ENCODE measurements at regions not wholly inside any gene's neighbourhood (a gene's known extent, or its start where the extent isn't known, plus 50 kb on each side); places are given as distances from the start of the nearest gene placed in this dataset.

DNA sequence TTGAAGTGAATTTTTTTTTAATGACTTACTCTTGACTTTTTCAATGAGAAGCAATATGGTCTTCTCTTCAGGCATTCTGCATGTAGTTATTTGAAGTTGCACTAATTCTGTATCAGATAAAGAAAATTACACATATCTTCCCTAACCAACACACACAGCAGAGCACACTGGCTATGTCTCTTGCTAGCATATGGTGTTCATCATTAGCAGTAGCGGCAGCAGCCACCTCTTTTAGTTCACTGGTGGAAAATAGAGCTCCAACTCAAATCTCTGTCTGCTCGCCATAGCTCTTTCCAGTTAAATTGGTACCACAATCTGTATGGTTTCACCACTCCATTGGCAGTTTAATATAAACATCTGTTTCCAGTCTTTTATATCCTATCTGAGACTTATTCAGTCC is 278.1 kb upstream of the ZEB2 start:
- no peak overlapping the region for H3K4me3 ChIP-seq (ENCODE audit: low read depth, low read length, poor library complexity, severe bottlenecking)
- no peak for DNase-seq (ENCODE audit: low spot score)
- H3K9me3 ChIP-seq (ENCODE audit: low read depth, low read length, poor library complexity, severe bottlenecking), result no peaks in the 10 kb centered on the region
- POLR2A ChIA-PET (ENCODE audit: low non-redundant PET), result interaction anchor here (0.7 kb wide), 1 partner anchor 275 kb away, joined by 3 read pairs; no protein-coding TSS in a partner anchor
- BruUV-seq (replicated peaks), result no TSS peak
- CTCF ChIA-PET, result no interaction called here
- H3K36me3 ChIP-seq (ENCODE audit: insufficient read depth, low read length, poor library complexity, severe bottlenecking), result no peaks in the 10 kb centered on the region
- intact Hi-C loops (cut with micrococcal nuclease; ENCODE audit: unreplicated experiment), result no loop called here
- H3K27me3 ChIP-seq (replicated peaks; ENCODE audit: insufficient read depth, low read depth, low read length, poor library complexity), result no peaks in the 10 kb centered on the region
- no peaks in the 10 kb centered on the region for H3K4me1 ChIP-seq (ENCODE audit: insufficient read depth, low read length, poor library complexity, severe bottlenecking)
- no peak for TF ChIP-seq EZH2 (IDR thresholded peaks at IDR 0.05; ENCODE audit: borderline replicate concordance, low read depth, low read length, poor library complexity, severe bottlenecking)
- TF ChIP-seq, protein P1, sequence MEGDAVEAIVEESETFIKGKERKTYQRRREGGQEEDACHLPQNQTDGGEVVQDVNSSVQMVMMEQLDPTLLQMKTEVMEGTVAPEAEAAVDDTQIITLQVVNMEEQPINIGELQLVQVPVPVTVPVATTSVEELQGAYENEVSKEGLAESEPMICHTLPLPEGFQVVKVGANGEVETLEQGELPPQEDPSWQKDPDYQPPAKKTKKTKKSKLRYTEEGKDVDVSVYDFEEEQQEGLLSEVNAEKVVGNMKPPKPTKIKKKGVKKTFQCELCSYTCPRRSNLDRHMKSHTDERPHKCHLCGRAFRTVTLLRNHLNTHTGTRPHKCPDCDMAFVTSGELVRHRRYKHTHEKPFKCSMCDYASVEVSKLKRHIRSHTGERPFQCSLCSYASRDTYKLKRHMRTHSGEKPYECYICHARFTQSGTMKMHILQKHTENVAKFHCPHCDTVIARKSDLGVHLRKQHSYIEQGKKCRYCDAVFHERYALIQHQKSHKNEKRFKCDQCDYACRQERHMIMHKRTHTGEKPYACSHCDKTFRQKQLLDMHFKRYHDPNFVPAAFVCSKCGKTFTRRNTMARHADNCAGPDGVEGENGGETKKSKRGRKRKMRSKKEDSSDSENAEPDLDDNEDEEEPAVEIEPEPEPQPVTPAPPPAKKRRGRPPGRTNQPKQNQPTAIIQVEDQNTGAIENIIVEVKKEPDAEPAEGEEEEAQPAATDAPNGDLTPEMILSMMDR (conservative IDR thresholded peaks at IDR 0.05; ENCODE audit: low read depth, low read length), result no peak
- no peak overlapping the region for H3K27ac ChIP-seq (ENCODE audit: low read depth, low read length, poor library complexity, severe bottlenecking)

- DNase-seq (ENCODE audit: low spot score), result no peak
- H3K27me3 ChIP-seq (replicated peaks; ENCODE audit: insufficient read depth, low read depth, low read length, poor library complexity), result no peaks in the 10 kb centered on the region
- no peak overlapping the region for H3K4me3 ChIP-seq (ENCODE audit: low read depth, low read length, poor library complexity, severe bottlenecking)
- intact Hi-C loops (cut with micrococcal nuclease; ENCODE audit: unreplicated experiment), result no loop called here
- no peaks in the 10 kb centered on the region for H3K4me1 ChIP-seq (ENCODE audit: insufficient read depth, low read length, poor library complexity, severe bottlenecking)
- H3K36me3 ChIP-seq (ENCODE audit: insufficient read depth, low read length, poor library complexity, severe bottlenecking), result no peaks in the 10 kb centered on the region
- ChIA-PET CTCF (no interaction called here), POLR2A (ENCODE audit: low non-redundant PET) (no interaction called here)
- TF ChIP-seq EZH2 (IDR thresholded peaks at IDR 0.05; ENCODE audit: borderline replicate concordance, low read depth, low read length, poor library complexity, severe bottlenecking), result no peak
- TF ChIP-seq, protein P1 (conservative IDR thresholded peaks at IDR 0.05; ENCODE audit: low read depth, low read length), result no peak
- H3K27ac ChIP-seq (ENCODE audit: low read depth, low read length, poor library complexity, severe bottlenecking), result no peak overlapping the region
- no peaks in the 10 kb centered on the region for H3K9me3 ChIP-seq (ENCODE audit: low read depth, low read length, poor library complexity, severe bottlenecking)
- no TSS peak for BruUV-seq (replicated peaks)
These were observed 277.0 kb upstream of the ZEB2 start for GRCh38 chr2:144796936-144797335.

GRCh38 chr2:144796164-144796563 is 276.2 kb upstream of the ZEB2 start:
- TF ChIP-seq EZH2 (IDR thresholded peaks at IDR 0.05; ENCODE audit: borderline replicate concordance, low read depth, low read length, poor library complexity, severe bottlenecking), result no peak
- TF ChIP-seq, protein P1 (conservative IDR thresholded peaks at IDR 0.05; ENCODE audit: low read depth, low read length), result no peak
- no peak for DNase-seq (ENCODE audit: low spot score)
- no peak overlapping the region for H3K4me3 ChIP-seq (ENCODE audit: low read depth, low read length, poor library complexity, severe bottlenecking)
- intact Hi-C loops (cut with micrococcal nuclease; ENCODE audit: unreplicated experiment), result no loop called here
- H3K27ac ChIP-seq (ENCODE audit: low read depth, low read length, poor library complexity, severe bottlenecking), result no peak overlapping the region
- CTCF ChIA-PET, result no interaction called here
- no TSS peak for BruUV-seq (replicated peaks)
- H3K27me3 ChIP-seq (replicated peaks; ENCODE audit: insufficient read depth, low read depth, low read length, poor library complexity), result no peaks in the 10 kb centered on the region
- H3K36me3 ChIP-seq (ENCODE audit: insufficient read depth, low read length, poor library complexity, severe bottlenecking), result no peaks in the 10 kb centered on the region
- H3K4me1 ChIP-seq (ENCODE audit: insufficient read depth, low read length, poor library complexity, severe bottlenecking), result no peaks in the 10 kb centered on the region
- POLR2A ChIA-PET (ENCODE audit: low non-redundant PET), result no interaction called here
- no peaks in the 10 kb centered on the region for H3K9me3 ChIP-seq (ENCODE audit: low read depth, low read length, poor library complexity, severe bottlenecking)
